Bronchial epithelial cell (primary cell): ENCODE measurements at regions not wholly inside any gene's neighbourhood (a gene's known extent, or its start where the extent isn't known, plus 50 kb on each side); places are given as distances from the start of the nearest gene placed in this dataset.

Source experiments
- DNase-seq: peaks from one replicate; pipeline ENCODE4 v3.0.0-alpha.2; 2010; ENCODE audit warnings: low read depth
- FAIRE-seq: peaks from 2 replicates; lab custom pipeline; 2011; peaks lifted over from hg19 to GRCh38; lab: Jason Lieb, UNC
- H3K27me3 ChIP-seq: 2 replicates; pipeline ENCODE4 v1.5.1; 2011; ENCODE audit warnings: low read length; ENCODE audit not compliant: control insufficient read depth, insufficient read depth
- H3K36me3 ChIP-seq: 2 replicates; pipeline ENCODE4 v1.5.1; 2011; ENCODE audit warnings: low read length; ENCODE audit not compliant: control insufficient read depth, insufficient read depth
- H3K4me3 ChIP-seq: 2 replicates; pipeline ENCODE4 v1.5.1; 2011; ENCODE audit warnings: mild to moderate bottlenecking, low read depth, low read length, control low read depth
- CTCF ChIP-seq: IDR thresholded peaks from 2 replicates; pipeline ENCODE4 v1.5.1; 2011; ENCODE audit warnings: mild to moderate bottlenecking, moderate library complexity, low read length, control low read depth, inconsistent platforms; ENCODE audit not compliant: insufficient read depth, severe bottlenecking

- no peak overlapping the region for H3K4me3 ChIP-seq
- H3K36me3 ChIP-seq, result no peaks in the 10 kb centered on the region
- no peak for FAIRE-seq
- no peaks in the 10 kb centered on the region for H3K27me3 ChIP-seq
- peak; percentile 89 for DNase-seq
- TF ChIP-seq CTCF, result peak; percentile 20
Observed at GRCh38 chr4:144355811-144356757, 215.6 kb upstream of the GYPA start.

- no peaks in the 10 kb centered on the region for H3K36me3 ChIP-seq
- FAIRE-seq (no peak), DNase-seq (no peak)
- H3K27me3 ChIP-seq, result no peaks in the 10 kb centered on the region
- no peak for TF ChIP-seq CTCF
- no peak overlapping the region for H3K4me3 ChIP-seq
Observed at GRCh38 chr4:144356941-144357381, 216.4 kb upstream of the GYPA start.

- no peak for DNase-seq
- FAIRE-seq, result no peak
- TF ChIP-seq CTCF, result no peak
- no peak overlapping the region for H3K4me3 ChIP-seq
- H3K27me3 ChIP-seq, result no peaks in the 10 kb centered on the region
- no peaks in the 10 kb centered on the region for H3K36me3 ChIP-seq
Observed at GRCh38 chr4:144357975-144358374, 217.5 kb upstream of the GYPA start.

GRCh38 chr4:144360146-144360793 lies 219.8 kb upstream of the GYPA start:
- DNase-seq, result peak; percentile 70
- Histone ChIP-seq H3K27me3 (no peaks in the 10 kb centered on the region), H3K4me3 (no peak overlapping the region), H3K36me3 (no peaks in the 10 kb centered on the region)
- no peak for FAIRE-seq
- TF ChIP-seq CTCF, result no peak

- DNase-seq, result no peak
- FAIRE-seq, result no peak
- TF ChIP-seq CTCF, result no peak
- Histone ChIP-seq H3K27me3 (no peaks in the 10 kb centered on the region), H3K36me3 (no peaks in the 10 kb centered on the region), H3K4me3 (no peak overlapping the region)
Observed at GRCh38 chr4:144362366-144362765, 221.8 kb upstream of the GYPA start.
